Upper lobe of left lung (tissue), 6 donors: ENCODE measurements at regions not wholly inside any gene's neighbourhood (a gene's known extent, or its start where the extent isn't known, plus 50 kb on each side); places are given as distances from the start of the nearest gene placed in this dataset.
"Not testable (repeated sequence)": the region's sequence is repeated elsewhere in the genome, so short reads cannot be mapped to it uniquely, and the experiment has no call there.

Experiments
- ATAC-seq, 2 donors: fragments of 200-7000 bp; cut with Tn5 transposase; one replicate each; pipeline ENCODE4 v1.9.1; 2022; ENCODE audit warnings: mild to moderate bottlenecking in 2 of 2, moderate library complexity in 2 of 2; ENCODE audit not compliant: low FRiP score in 2 of 2
- DNase-seq, 2 donors: peaks; one replicate each; pipeline ENCODE4 v3.0.0-alpha.2; 2019 to 2020
- H3K27ac ChIP-seq, 4 donors: fragments of 200-600 bp; sonication (generic); one replicate each; pipeline ENCODE4 v1.5.1; 2016 to 2019
- H3K27me3 ChIP-seq, 4 donors: fragments of 200-600 bp; sonication (generic); one replicate each; pipeline ENCODE4 v1.5.1; 2017 to 2019
- H3K36me3 ChIP-seq, 4 donors: fragments of 200-600 bp; sonication (generic); one replicate each; pipeline ENCODE4 v1.5.1; 2016 to 2019
- H3K4me1 ChIP-seq, 4 donors: fragments of 200-600 bp; sonication (generic); one replicate each; pipeline ENCODE4 v1.5.1; 2018 to 2019
- H3K4me3 ChIP-seq, 4 donors: fragments of 200-600 bp; sonication (generic); one replicate each; pipeline ENCODE4 v1.5.1; 2017 to 2019; ENCODE audit warnings: mild to moderate bottlenecking in 2 of 4, moderate library complexity in 1 of 4
- H3K9me3 ChIP-seq, 4 donors: fragments of 200-600 bp; sonication (generic); one replicate each; pipeline ENCODE4 v1.5.1; 2018 to 2019
- EP300 ChIP-seq, 4 donors: sonication (generic); formaldehyde crosslinking; IDR thresholded peaks; one replicate each; pipeline ENCODE4 v1.5.1; 2017; ENCODE audit warnings: antibody characterized with exemption in 4 of 4, control low read depth in 2 of 4
- POLR2A ChIP-seq, 4 donors: fragments of 450-650 bp; IDR thresholded peaks; one replicate each; pipeline ENCODE4 v1.5.1; 2016 to 2017; ENCODE audit warnings: antibody characterized with exemption in 4 of 4, mild to moderate bottlenecking in 2 of 4
- POLR2AphosphoS5 ChIP-seq, 2 donors: sonication (generic); formaldehyde crosslinking; IDR thresholded peaks; one replicate each; pipeline ENCODE4 v1.5.1; 2017; ENCODE audit warnings: antibody characterized with exemption in 2 of 2
- WGBS, 2 donors: methylation state at CpG; one replicate each; pipeline ENCODE4 v1.1.5; 2017 to 2018; 5-methylcytosine and 5-hydroxymethylcytosine counted together
- TF ChIP-seq, protein P1 (sequence below), 6 experiments: fragments of 450-650 bp in 4 of 6; fragments of 200-600 bp in 2 of 6; sonication (generic) in 2 of 6; IDR thresholded peaks; one replicate each; pipeline ENCODE4 v1.5.1; 2016 to 2019; ENCODE audit warnings: antibody characterized with exemption in 6 of 6
- donor health status: DM: no; HTN: no; CAD: no; lungs with moderate emphysema.
- donor health status: DM: no; HTN: yes; CAD: no; lungs with severe emphysema.

DNA sequence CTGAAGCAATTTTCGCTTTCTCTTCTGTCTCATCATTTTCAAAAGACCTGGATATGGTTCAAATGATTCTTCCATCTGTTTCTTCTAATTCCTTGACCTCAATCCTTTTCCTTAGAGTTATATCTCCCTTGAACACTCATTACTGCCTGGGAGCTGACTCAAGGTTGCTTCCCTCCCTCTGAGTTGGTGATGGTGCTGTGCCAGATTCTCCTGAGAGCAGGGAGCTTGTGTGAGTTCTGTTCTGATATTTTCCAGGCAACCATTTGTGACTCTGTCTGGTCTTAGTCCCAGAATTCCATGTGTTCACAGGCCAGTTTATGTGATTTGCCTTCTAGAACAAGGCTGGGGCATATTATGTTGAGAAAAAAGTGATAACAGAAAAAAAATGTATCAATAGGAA lies 505.1 kb upstream of the SYT1 start:
- no peak for DNase-seq
- Histone ChIP-seq H3K36me3 (no peaks in the 10 kb centered on the region), H3K9me3 (no peaks in the 10 kb centered on the region), H3K27me3 (no peaks in the 10 kb centered on the region), H3K27ac (no peak overlapping the region), H3K4me3 (no peak overlapping the region), H3K4me1 (no peaks in the 10 kb centered on the region)
- ATAC-seq, result no peak
- TF ChIP-seq EP300 (IDR thresholded peaks at IDR 0.05), result no peak
- 76 to 79% methylated on average over 1 of the region's 1 CpG for WGBS, 2 donors

DNA sequence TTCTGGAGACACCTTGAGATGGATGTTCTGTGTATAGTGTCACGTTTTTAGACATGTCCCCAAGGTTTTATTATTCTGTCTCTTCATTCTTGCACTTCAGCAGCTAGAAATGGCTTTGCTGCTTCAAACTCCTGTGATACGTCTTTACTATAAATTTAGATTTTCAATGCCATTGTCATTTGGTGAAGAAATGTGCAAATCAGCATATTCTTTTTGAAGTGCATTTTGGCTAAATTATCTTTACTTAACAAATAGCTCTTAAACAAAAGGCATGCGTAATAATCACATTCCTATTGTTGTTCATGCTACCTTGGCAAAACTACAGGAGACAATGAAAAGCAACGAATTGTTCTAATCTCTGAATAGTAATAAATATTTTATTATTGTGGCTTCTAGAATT lies 502.9 kb upstream of the SYT1 start:
- Histone ChIP-seq H3K36me3 (no peaks in the 10 kb centered on the region), H3K27ac (no peak overlapping the region), H3K9me3 (no peaks in the 10 kb centered on the region), H3K4me1 (no peaks in the 10 kb centered on the region), H3K4me3 (no peak overlapping the region), H3K27me3 (no peaks in the 10 kb centered on the region)
- TF ChIP-seq, protein P1, sequence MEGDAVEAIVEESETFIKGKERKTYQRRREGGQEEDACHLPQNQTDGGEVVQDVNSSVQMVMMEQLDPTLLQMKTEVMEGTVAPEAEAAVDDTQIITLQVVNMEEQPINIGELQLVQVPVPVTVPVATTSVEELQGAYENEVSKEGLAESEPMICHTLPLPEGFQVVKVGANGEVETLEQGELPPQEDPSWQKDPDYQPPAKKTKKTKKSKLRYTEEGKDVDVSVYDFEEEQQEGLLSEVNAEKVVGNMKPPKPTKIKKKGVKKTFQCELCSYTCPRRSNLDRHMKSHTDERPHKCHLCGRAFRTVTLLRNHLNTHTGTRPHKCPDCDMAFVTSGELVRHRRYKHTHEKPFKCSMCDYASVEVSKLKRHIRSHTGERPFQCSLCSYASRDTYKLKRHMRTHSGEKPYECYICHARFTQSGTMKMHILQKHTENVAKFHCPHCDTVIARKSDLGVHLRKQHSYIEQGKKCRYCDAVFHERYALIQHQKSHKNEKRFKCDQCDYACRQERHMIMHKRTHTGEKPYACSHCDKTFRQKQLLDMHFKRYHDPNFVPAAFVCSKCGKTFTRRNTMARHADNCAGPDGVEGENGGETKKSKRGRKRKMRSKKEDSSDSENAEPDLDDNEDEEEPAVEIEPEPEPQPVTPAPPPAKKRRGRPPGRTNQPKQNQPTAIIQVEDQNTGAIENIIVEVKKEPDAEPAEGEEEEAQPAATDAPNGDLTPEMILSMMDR (IDR thresholded peaks at IDR 0.05), result no peak
- TF ChIP-seq POLR2A (IDR thresholded peaks at IDR 0.05) (no peak), POLR2AphosphoS5 (IDR thresholded peaks at IDR 0.05) (no peak), EP300 (IDR thresholded peaks at IDR 0.05) (no peak)
- no peak for DNase-seq
- 72 to 75% methylated on average over 4 of the region's 4 CpGs for WGBS, 2 donors
- ATAC-seq, result no peak

DNA sequence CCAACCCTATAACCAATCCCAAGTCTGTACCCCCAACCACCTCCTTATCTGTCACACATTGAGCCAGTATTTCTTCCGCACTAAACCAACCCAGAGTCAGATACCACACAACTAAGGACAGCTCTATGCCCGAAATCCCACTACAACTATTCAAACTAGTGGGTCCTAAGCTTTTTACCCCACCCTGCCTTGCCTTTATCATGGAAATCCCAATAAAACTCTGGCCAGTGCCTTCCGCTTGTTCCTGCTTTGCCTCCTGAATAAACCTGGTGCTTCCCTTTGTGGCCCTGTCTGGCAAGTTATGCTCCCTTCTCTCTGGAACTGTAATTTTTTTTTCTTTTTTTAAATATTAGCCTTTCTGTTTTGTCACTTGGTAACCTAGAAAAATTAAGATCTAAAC lies 493.3 kb upstream of the SYT1 start:
- DNase-seq (no peak), ATAC-seq (no peak)
- Histone ChIP-seq H3K9me3 (no peaks in the 10 kb centered on the region), H3K27me3 (no peaks in the 10 kb centered on the region), H3K4me3 (no peak overlapping the region), H3K27ac (no peak overlapping the region), H3K36me3 (no peaks in the 10 kb centered on the region), H3K4me1 (no peaks in the 10 kb centered on the region)
- WGBS, 2 donors, result 88 to 94% methylated on average over 3 of the region's 3 CpGs
- TF ChIP-seq EP300 (IDR thresholded peaks at IDR 0.05), result no peak
- no peak for TF ChIP-seq POLR2A (IDR thresholded peaks at IDR 0.05)
- TF ChIP-seq, protein P1 (IDR thresholded peaks at IDR 0.05), result no peak
- TF ChIP-seq POLR2AphosphoS5 (IDR thresholded peaks at IDR 0.05), result no peak

DNA sequence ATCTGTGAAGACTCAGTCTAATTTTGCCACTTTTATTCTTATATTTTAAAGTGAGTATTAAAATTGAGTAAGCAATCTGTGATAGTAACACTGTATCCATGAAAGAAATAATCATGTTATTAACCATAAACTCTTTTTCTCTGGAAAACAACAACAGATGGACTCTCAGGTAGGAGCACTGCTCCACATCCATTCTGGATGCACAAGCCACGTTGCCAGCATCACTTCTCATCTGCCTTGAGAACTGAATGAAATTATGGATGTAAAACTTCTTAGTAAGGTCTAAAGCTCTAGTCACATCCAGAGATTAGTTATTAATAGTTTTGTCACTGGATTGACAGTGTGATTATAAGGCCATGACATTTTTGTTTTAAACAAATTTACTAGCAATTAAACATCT lies 489.1 kb upstream of the SYT1 start:
- DNase-seq, result no peak
- Histone ChIP-seq H3K4me1 (no peaks in the 10 kb centered on the region), H3K36me3 (no peaks in the 10 kb centered on the region), H3K9me3 (peaks cover 0 to 10% (median 8%) of the 10 kb centered on the region in 4 donors), H3K27me3 (no peaks in the 10 kb centered on the region), H3K4me3 (no peak overlapping the region), H3K27ac (no peak overlapping the region)
- no peak for ATAC-seq
- 68 to 75% methylated on average over 1 of the region's 1 CpG for WGBS, 2 donors
- TF ChIP-seq POLR2A (IDR thresholded peaks at IDR 0.05), result no peak
- TF ChIP-seq EP300 (IDR thresholded peaks at IDR 0.05), result no peak
- TF ChIP-seq, protein P1 (IDR thresholded peaks at IDR 0.05), result no peak
- TF ChIP-seq POLR2AphosphoS5 (IDR thresholded peaks at IDR 0.05), result no peak

DNA sequence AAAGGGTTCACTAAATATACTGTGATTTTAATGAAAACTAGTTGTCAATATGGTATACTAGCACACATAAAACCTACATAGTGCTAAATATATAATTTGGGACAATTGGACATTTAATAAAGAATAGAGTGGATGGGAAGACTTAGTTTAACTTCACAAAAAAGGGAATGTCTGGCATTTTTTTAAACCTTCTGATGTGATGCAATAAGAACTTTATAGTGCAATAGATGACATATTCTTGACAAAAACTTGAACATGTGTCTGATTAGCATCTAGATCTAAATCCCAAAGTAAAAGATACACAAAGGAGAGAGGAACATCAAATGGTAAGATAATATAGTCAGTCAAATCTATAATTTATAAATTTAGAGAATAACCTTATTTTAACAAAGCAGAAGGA lies 488.3 kb upstream of the SYT1 start:
- ATAC-seq (no peak), DNase-seq (no peak)
- TF ChIP-seq POLR2A (IDR thresholded peaks at IDR 0.05), result no peak
- no peak for TF ChIP-seq EP300 (IDR thresholded peaks at IDR 0.05)
- TF ChIP-seq POLR2AphosphoS5 (IDR thresholded peaks at IDR 0.05), result no peak
- TF ChIP-seq, protein P1 (IDR thresholded peaks at IDR 0.05), result no peak
- H3K4me1 ChIP-seq, result no peaks in the 10 kb centered on the region
- no peaks in the 10 kb centered on the region for H3K36me3 ChIP-seq
- no peak overlapping the region for H3K27ac ChIP-seq
- H3K27me3 ChIP-seq, result no peaks in the 10 kb centered on the region
- peaks cover 0 to 10% (median 8%) of the 10 kb centered on the region in 4 donors for H3K9me3 ChIP-seq
- H3K4me3 ChIP-seq, result no peak overlapping the region

DNA sequence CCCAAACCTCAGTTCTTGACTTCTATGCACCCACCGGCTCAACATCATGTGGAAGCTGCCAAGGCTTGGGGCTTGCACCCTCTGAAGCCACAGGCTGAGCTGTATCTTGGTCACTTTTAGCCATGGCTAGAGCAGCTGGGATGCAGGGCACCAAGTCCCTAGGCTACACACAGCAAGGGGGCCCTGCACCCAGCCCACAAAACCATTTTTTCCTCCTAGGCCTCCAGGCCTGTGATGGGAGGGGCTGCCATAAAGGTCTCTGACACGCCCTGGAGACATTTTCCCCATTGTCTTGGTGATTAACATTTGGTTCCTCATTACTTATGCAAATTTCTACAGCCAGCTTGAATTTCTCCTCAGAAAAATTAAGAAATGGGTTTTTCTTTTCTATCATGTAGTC lies 485.5 kb upstream of the SYT1 start:
- 67 to 75% methylated on average over 2 of the region's 2 CpGs for WGBS, 2 donors

More for the DNA sequence above, 485.5 kb upstream of the SYT1 start:
- DNase-seq, H3K4me1 ChIP-seq, H3K27me3 ChIP-seq, ATAC-seq, H3K4me3 ChIP-seq, H3K36me3 ChIP-seq, H3K27ac ChIP-seq: not testable (repeated sequence)
- H3K9me3 ChIP-seq, result peaks cover 0 to 10% (median 8%) of the 10 kb centered on the region in 4 donors
